Omental fat pad (tissue), 3 donors: ENCODE measurements at regions not wholly inside any gene's neighbourhood (a gene's known extent, or its start where the extent isn't known, plus 50 kb on each side); places are given as distances from the start of the nearest gene placed in this dataset.

ENCODE experiments used
- ATAC-seq: fragments of 150-250 bp; one replicate; pipeline ENCODE4 v1.9.1; 2016; ENCODE audit warnings: mild to moderate bottlenecking, moderate library complexity; ENCODE audit not compliant: low FRiP score
- DNase-seq: peaks from one replicate; pipeline ENCODE4 v3.0.0-alpha.2; 2019; ENCODE audit warnings: low spot score
- TF ChIP-seq, protein P1 (sequence below), 3 donors: fragments of 450-650 bp; IDR thresholded peaks; one replicate each; pipeline ENCODE4 v1.5.1; 2016 to 2017; ENCODE audit warnings: antibody characterized with exemption in 3 of 3, mild to moderate bottlenecking in 3 of 3, moderate library complexity in 2 of 3

DNA sequence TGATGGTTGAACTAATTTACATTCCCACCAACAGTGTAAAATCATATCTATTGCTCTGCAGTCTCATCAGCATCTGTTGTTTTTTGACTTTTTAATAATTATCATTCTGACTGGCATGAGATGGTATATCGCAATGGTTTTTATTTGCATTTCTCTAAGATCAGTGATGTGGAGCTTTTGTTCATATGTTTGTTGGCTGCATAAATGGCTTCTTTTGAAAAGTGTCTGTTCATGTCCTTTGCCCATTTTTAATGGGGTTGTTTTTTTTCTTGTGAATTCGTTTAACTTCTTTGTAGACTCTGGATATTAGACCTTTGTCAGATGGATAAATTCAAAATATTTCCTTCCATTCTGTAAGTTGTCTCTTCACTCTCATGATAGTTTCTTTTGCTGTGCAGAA, 115.2 kb upstream of the CDH12 start:
- TF ChIP-seq, protein P1, sequence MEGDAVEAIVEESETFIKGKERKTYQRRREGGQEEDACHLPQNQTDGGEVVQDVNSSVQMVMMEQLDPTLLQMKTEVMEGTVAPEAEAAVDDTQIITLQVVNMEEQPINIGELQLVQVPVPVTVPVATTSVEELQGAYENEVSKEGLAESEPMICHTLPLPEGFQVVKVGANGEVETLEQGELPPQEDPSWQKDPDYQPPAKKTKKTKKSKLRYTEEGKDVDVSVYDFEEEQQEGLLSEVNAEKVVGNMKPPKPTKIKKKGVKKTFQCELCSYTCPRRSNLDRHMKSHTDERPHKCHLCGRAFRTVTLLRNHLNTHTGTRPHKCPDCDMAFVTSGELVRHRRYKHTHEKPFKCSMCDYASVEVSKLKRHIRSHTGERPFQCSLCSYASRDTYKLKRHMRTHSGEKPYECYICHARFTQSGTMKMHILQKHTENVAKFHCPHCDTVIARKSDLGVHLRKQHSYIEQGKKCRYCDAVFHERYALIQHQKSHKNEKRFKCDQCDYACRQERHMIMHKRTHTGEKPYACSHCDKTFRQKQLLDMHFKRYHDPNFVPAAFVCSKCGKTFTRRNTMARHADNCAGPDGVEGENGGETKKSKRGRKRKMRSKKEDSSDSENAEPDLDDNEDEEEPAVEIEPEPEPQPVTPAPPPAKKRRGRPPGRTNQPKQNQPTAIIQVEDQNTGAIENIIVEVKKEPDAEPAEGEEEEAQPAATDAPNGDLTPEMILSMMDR (IDR thresholded peaks at IDR 0.05) = no peak
- DNase-seq (no peak), ATAC-seq (no peak)

DNA sequence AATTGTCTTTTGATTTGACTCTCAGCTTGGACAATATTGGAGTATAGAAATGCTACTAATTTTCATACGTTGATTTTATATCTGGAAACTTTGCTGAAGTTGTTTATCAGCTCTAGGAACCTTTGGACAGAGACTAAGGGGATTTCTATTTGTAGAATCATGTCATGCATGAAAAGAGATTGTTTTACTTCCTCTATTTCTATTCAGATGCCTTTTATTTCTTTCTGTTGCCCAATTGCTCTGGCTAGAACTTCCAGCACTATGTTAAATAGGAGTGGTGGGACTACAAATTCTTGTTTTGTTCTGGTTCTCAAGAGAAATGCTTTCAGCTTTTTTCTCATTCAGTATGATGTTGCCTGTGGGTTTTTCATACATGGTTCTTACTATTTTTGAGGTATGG, 112.8 kb upstream of the CDH12 start:
- ATAC-seq = no peak
- no peak for DNase-seq
- TF ChIP-seq, protein P1 (IDR thresholded peaks at IDR 0.05) = no peak

DNA sequence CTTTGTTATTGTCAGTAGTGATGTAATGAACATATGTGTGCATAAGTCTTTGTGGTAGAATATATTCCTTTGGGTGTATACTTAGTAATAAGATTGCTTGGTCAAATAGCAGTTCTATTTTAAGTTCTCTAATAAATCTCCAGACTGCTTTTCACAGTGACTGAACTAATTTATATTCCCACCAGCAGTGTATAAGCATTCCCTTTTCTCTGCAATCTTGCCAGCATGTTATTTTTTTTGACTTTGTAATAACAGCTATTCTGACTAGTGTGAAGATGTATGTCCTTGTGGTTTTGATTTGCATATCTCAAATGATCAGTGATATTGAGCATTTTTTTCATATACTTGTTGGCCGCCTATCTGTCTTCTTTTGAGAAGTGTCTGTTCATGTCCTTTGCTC, 111.5 kb upstream of the CDH12 start:
- no peak for ATAC-seq
- TF ChIP-seq, protein P1 (IDR thresholded peaks at IDR 0.05) = no peak
- DNase-seq = no peak

DNA sequence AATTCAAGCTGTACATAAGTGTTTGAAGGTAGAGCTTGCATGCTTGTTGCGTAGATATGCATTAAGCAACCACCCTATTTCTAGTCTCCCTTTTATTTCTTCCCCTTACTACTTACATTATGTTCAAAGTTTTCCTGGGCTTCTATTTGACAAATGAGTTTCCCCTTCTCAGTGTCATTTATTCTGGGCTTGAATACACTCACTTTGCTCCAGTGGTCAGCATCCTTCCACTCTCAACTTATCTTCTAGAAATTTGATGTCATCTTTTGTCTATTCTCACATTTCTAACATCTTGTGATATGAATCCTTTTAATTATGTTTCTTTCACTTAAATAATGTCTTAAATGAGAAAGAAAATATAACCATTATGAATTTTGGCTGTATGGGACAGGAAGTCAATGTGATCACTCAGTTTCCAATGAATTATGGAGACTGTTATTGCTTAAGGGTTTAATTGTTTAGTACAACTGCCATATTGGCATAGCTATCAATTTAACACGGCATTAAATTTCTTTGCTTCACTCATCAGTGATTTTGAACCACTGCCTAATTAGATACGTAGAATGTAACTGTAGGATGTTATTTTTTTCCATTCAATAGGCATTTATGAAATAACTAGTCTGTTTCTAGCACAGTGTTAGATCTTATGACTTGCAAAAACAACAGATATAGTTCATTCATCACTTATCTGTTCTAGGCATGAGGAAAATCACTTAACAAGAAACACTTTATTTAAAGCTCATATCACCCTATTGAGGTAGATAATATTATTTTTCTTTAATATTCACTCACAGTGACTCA, 105.5 kb upstream of the CDH12 start:
- DNase-seq (no peak), ATAC-seq (no peak)
- TF ChIP-seq, protein P1 (IDR thresholded peaks at IDR 0.05) = no peak

DNA sequence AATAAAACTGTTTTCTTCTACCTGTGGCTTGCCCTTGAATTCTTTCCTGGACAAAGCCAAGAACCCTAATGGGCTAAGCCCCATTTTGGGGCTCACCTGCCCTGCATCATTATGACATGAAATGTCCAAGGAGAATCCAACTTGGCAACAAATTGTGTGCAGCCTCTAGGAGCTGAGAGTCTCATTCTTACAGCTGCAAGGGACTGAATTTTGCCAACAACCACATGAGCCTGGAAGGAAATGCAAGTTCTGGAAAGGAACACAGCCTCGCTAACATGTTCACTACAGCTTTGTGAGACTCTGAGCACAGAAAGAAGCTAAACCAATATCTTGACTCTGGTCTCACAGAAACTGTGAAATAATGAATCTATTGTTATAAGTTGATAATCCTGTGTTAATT, 94.8 kb upstream of the CDH12 start:
- no peak for DNase-seq
- no peak for ATAC-seq
- TF ChIP-seq, protein P1 (IDR thresholded peaks at IDR 0.05) = no peak

DNA sequence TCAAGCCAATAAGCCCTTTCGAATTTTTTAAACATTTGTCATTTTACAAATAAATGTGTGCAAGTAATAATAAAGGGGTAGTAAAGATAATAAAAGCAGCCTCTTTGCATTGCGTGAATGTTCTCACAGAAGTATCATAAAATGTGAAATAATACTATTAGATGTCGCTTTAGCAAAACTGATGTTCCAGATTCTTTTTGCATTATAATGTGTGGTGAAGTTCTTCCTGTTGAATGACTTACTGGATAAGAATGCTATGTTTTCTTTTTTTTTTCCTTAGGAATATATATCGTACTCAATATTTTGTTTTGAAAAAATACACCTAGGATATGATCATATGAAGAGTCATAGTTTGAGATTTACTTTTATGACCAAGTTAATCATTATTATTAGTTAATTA, 85.2 kb upstream of the CDH12 start:
- no peak for ATAC-seq
- TF ChIP-seq, protein P1 (IDR thresholded peaks at IDR 0.05) = no peak
- no peak for DNase-seq

DNA sequence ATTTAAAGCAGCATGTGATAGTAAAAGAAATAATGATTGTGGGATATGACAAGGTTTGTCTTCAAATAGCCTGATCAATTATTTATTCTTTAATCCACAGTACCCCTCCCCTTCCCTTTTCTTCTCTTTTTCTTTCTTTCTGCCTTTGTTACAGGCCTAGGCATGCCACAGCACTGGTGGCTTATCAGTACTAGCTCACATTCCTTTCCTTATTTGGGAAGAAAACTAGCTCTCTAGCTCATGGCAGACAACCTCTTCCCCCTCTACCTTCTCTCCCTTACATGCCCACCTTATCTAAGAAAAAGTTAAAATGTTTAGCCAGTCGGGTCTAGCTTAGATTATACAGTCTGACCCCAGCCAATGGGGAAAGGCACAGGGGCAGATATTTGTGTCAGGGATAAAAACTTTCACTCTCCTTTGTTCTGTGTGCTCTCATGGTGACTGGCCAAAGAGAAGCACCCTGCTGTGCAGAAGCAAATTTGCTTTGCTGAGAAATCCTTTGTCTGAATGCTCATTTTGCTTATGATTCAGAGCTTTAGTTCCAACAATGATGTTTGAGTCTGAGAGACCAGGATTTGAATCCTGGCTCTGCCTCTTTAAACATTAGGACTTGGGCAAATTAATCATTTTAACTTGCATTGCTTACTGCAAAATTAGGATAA, 75.8 kb upstream of the CDH12 start:
- TF ChIP-seq, protein P1 (IDR thresholded peaks at IDR 0.05) = no peak
- DNase-seq = no peak
- ATAC-seq = no peak
